ENCODE measurements at regions not wholly inside any gene's neighbourhood (a gene's known extent, or its start where the extent isn't known, plus 50 kb on each side); places are given as distances from the start of the nearest gene placed in this dataset.

DNA sequence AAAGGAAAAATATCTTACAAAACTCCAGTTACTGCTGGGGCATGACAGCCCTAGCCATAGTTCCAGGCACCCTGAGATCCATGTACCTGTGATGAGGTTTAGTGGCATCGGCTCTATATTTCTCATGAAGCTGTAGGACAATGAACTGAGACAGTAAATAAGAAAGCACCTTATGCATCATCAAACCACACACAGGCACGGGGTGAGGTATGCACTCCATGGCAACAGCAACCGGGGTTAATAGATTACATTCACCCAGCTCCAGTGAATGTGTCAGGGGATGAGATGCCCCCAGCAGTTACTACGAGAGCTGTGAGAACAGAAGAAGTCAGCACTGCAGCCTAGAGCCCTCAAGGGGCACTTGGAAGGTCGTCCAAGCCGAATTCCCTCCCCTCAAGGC is 162.0 kb upstream of the S1PR3 start:
- CTCF ChIA-PET (ENCODE audit: low intra/inter-chr PET ratio, low total read pairs), result no interaction called here
- WGBS (ENCODE audit: low lambda C conversion rate), result 30% methylated on average over 1 of the region's 6 CpGs
- no peaks in the 10 kb centered on the region for H3K4me1 ChIP-seq (ENCODE audit: insufficient read depth, low read length)
- no peaks in the 10 kb centered on the region for H3K36me3 ChIP-seq (replicated peaks in 1 of 2; ENCODE audit: control insufficient read depth in 1 of 2, insufficient read depth in 2 of 2, low read length in 2 of 2)
- no peak overlapping the region for H3K4me2 ChIP-seq (ENCODE audit: low read depth, low read length)
- intact Hi-C loops (cut with micrococcal nuclease; ENCODE audit: unreplicated experiment), result no loop called here
- ATAC-seq (no peak), DNase-seq (ENCODE audit: low spot score) (no peak), FAIRE-seq (no peak)
- no peak overlapping the region for H2AFZ ChIP-seq (ENCODE audit: low read length)
- no peaks in the 10 kb centered on the region for H3K9me3 ChIP-seq (ENCODE audit: low read length)
- in situ Hi-C loops (cut with HindIII; ENCODE audit: extremely low pct_ligation_motif_present, low pct_unique_long_range_greater_than_20kb), result no loop called here
- no peaks in the 10 kb centered on the region for H4K20me1 ChIP-seq (ENCODE audit: insufficient read depth, low read length)
- no peak for TF ChIP-seq MYC (CRISPR knock-in tag; IDR thresholded peaks at IDR 0.05; ENCODE audit: borderline replicate concordance)
- TF ChIP-seq GTF2F1 (IDR thresholded peaks at IDR 0.05; ENCODE audit: low read length), result no peak
- TF ChIP-seq, protein P1, sequence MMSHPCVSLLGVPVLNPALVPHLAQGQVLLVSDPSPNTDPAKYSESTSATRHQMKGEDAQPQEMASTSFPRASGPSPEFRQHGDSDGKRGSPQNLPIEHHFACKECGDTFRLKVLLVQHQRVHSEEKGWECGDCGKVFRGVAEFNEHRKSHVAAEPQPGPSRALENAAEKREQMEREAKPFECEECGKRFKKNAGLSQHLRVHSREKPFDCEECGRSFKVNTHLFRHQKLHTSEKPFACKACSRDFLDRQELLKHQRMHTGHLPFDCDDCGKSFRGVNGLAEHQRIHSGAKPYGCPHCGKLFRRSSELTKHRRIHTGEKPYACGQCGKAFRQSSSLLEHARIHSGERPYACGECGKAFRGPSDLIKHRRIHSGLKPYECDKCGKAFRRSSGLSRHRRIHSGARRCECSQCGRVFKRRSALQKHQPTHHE (CRISPR knock-in tag; IDR thresholded peaks at IDR 0.05; ENCODE audit: borderline replicate concordance), result no peak
- TF ChIP-seq ZNF317 (CRISPR knock-in tag; IDR thresholded peaks at IDR 0.05), result no peak
- TF ChIP-seq, protein P2, sequence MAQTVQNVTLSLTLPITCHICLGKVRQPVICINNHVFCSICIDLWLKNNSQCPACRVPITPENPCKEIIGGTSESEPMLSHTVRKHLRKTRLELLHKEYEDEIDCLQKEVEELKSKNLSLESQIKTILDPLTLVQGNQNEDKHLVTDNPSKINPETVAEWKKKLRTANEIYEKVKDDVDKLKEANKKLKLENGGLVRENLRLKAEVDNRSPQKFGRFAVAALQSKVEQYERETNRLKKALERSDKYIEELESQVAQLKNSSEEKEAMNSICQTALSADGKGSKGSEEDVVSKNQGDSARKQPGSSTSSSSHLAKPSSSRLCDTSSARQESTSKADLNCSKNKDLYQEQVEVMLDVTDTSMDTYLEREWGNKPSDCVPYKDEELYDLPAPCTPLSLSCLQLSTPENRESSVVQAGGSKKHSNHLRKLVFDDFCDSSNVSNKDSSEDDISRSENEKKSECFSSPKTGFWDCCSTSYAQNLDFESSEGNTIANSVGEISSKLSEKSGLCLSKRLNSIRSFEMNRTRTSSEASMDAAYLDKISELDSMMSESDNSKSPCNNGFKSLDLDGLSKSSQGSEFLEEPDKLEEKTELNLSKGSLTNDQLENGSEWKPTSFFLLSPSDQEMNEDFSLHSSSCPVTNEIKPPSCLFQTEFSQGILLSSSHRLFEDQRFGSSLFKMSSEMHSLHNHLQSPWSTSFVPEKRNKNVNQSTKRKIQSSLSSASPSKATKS (CRISPR knock-in tag; IDR thresholded peaks at IDR 0.05), result no peak
- TF ChIP-seq ZFY (CRISPR knock-in tag; IDR thresholded peaks at IDR 0.05), result no peak
- TF ChIP-seq, protein P3, sequence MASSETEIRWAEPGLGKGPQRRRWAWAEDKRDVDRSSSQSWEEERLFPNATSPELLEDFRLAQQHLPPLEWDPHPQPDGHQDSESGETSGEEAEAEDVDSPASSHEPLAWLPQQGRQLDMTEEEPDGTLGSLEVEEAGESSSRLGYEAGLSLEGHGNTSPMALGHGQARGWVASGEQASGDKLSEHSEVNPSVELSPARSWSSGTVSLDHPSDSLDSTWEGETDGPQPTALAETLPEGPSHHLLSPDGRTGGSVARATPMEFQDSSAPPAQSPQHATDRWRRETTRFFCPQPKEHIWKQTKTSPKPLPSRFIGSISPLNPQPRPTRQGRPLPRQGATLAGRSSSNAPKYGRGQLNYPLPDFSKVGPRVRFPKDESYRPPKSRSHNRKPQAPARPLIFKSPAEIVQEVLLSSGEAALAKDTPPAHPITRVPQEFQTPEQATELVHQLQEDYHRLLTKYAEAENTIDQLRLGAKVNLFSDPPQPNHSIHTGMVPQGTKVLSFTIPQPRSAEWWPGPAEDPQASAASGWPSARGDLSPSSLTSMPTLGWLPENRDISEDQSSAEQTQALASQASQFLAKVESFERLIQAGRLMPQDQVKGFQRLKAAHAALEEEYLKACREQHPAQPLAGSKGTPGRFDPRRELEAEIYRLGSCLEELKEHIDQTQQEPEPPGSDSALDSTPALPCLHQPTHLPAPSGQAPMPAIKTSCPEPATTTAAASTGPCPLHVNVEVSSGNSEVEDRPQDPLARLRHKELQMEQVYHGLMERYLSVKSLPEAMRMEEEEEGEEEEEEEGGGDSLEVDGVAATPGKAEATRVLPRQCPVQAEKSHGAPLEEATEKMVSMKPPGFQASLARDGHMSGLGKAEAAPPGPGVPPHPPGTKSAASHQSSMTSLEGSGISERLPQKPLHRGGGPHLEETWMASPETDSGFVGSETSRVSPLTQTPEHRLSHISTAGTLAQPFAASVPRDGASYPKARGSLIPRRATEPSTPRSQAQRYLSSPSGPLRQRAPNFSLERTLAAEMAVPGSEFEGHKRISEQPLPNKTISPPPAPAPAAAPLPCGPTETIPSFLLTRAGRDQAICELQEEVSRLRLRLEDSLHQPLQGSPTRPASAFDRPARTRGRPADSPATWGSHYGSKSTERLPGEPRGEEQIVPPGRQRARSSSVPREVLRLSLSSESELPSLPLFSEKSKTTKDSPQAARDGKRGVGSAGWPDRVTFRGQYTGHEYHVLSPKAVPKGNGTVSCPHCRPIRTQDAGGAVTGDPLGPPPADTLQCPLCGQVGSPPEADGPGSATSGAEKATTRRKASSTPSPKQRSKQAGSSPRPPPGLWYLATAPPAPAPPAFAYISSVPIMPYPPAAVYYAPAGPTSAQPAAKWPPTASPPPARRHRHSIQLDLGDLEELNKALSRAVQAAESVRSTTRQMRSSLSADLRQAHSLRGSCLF (CRISPR knock-in tag; IDR thresholded peaks at IDR 0.05; ENCODE audit: borderline replicate concordance), result no peak
- no peak overlapping the region for H3K27ac ChIP-seq (ENCODE audit: extremely low read length, insufficient read depth, low read length)
- peaks cover 0 to 20% of the 10 kb centered on the region in 2 experiments; a peak in 4 of 5 replicates for H3K27me3 ChIP-seq (ENCODE audit: control insufficient read depth in 1 of 2, insufficient read depth in 2 of 2, low read length in 2 of 2)
- no TSS peak for BruUV-seq (replicated peaks)
- H3K4me3 ChIP-seq (replicated peaks in 1 of 3; ENCODE audit: insufficient read depth in 1 of 3, low read depth in 2 of 3, low read length in 3 of 3), result no peak overlapping the region
- no peak overlapping the region for H3K9ac ChIP-seq (ENCODE audit: insufficient read depth, low read depth, low read length)
- H3K79me2 ChIP-seq (ENCODE audit: insufficient read depth, low read length), result no peaks in the 10 kb centered on the region
- POLR2A ChIA-PET, result no interaction called here
